Kidney (tissue), 13 donors: ENCODE measurements at regions not wholly inside any gene's neighbourhood (a gene's known extent, or its start where the extent isn't known, plus 50 kb on each side); places are given as distances from the start of the nearest gene placed in this dataset.

Experiments
- DNase-seq, 5 donors: peaks; one replicate each; pipeline ENCODE4 v3.0.0-alpha.2; 2013 to 2020
- FAIRE-seq: peaks from 2 replicates; lab custom pipeline; 2012; peaks lifted over from hg19 to GRCh38; lab: Jason Lieb, UNC
- H3K27ac ChIP-seq, 2 donors: one replicate each; pipeline ENCODE4 v1.7.0; 2013; ENCODE audit warnings: low read depth in 2 of 2, low read length in 2 of 2, inconsistent platforms in 1 of 2
- H3K27me3 ChIP-seq: one replicate; pipeline ENCODE4 v1.7.1; 2013; ENCODE audit warnings: low read length, inconsistent platforms; ENCODE audit not compliant: control insufficient read depth, insufficient read depth
- H3K36me3 ChIP-seq, 3 donors: one replicate each; pipeline versions ENCODE4 v1.7.0 to v1.7.1; 2013; ENCODE audit warnings: low read length in 3 of 3, control low read depth in 1 of 3, inconsistent platforms in 1 of 3; ENCODE audit not compliant: insufficient read depth in 3 of 3, control insufficient read depth in 2 of 3
- H3K4me1 ChIP-seq, 3 donors: one replicate each; pipeline versions ENCODE4 v1.7.0 to v1.7.1; 2013; ENCODE audit warnings: low read length in 3 of 3, inconsistent platforms in 1 of 3, low read depth in 1 of 3; ENCODE audit not compliant: control insufficient read depth in 2 of 3, insufficient read depth in 2 of 3
- H3K4me3 ChIP-seq, 3 donors: one replicate each; pipeline versions ENCODE4 v1.7.0 to v1.8.1; 2013; ENCODE audit warnings: low read length in 3 of 3, control low read depth in 1 of 3, inconsistent platforms in 1 of 3
- H3K9ac ChIP-seq, 3 donors: one replicate each; pipeline versions ENCODE4 v1.7.0 to v1.7.1; 2013; ENCODE audit warnings: low read length in 3 of 3, control low read depth in 1 of 3, inconsistent platforms in 1 of 3
- H3K9me3 ChIP-seq, 3 donors: one replicate each; pipeline versions ENCODE4 v1.7.0 to v1.7.1; 2013; ENCODE audit warnings: low read length in 3 of 3, control low read depth in 1 of 3, inconsistent platforms in 1 of 3; ENCODE audit not compliant: control insufficient read depth in 2 of 3, insufficient read depth in 1 of 3
- intact Hi-C: fragments of 100-400 bp; cut with DNase I; formaldehyde crosslinking; loops from one replicate; pipeline ENCODE4 v1.11.1; 2022
- TF ChIP-seq, protein P1 (sequence below): IDR thresholded peaks from 3 replicates; pipeline ENCODE4 v1.5.1; 2012; ENCODE audit warnings: mild to moderate bottlenecking, moderate library complexity, borderline replicate concordance; ENCODE audit not compliant: insufficient read depth; ENCODE audit errors: extremely low read depth
- donor health status: control.
- donor health status: control.
- donor health status: control.
- donor health status: control.
- donor health status: control.
- donor health status: DM: yes; HTN: yes; CAD: no.
- donor health status: Normal renal cell carcinoma (clear cell type).

DNA sequence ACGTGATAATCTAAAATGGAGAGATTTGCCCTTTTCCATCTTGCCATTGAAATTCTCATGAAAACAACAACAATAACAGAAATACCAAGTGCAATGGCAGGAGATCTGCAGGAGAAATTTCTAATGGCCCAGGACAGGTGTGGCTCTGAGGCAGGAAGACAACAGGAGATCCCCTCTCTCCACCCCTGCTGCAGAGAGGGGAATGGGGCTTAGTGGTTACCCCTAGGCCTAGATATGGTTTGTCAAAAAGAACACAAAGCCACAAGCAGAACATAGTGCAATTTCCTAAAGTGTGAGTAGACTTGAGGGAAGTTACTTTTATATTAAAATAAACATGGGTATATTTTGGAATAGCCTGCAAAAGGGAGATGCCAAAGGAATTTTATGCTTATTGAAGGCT lies 369.5 kb downstream of the KCNRG start:
- intact Hi-C loops = no loop called here
- Histone ChIP-seq H3K27ac (no peak overlapping the region), H3K36me3 (no peaks in the 10 kb centered on the region), H3K27me3 (no peaks in the 10 kb centered on the region), H3K4me1 (peaks cover 0 to 4% (median 0%) of the 10 kb centered on the region in 3 donors), H3K9me3 (no peaks in the 10 kb centered on the region), H3K4me3 (no peak overlapping the region), H3K9ac (no peak overlapping the region)
- TF ChIP-seq, protein P1, sequence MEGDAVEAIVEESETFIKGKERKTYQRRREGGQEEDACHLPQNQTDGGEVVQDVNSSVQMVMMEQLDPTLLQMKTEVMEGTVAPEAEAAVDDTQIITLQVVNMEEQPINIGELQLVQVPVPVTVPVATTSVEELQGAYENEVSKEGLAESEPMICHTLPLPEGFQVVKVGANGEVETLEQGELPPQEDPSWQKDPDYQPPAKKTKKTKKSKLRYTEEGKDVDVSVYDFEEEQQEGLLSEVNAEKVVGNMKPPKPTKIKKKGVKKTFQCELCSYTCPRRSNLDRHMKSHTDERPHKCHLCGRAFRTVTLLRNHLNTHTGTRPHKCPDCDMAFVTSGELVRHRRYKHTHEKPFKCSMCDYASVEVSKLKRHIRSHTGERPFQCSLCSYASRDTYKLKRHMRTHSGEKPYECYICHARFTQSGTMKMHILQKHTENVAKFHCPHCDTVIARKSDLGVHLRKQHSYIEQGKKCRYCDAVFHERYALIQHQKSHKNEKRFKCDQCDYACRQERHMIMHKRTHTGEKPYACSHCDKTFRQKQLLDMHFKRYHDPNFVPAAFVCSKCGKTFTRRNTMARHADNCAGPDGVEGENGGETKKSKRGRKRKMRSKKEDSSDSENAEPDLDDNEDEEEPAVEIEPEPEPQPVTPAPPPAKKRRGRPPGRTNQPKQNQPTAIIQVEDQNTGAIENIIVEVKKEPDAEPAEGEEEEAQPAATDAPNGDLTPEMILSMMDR = no peak
- FAIRE-seq (no peak), DNase-seq (no peak)

DNA sequence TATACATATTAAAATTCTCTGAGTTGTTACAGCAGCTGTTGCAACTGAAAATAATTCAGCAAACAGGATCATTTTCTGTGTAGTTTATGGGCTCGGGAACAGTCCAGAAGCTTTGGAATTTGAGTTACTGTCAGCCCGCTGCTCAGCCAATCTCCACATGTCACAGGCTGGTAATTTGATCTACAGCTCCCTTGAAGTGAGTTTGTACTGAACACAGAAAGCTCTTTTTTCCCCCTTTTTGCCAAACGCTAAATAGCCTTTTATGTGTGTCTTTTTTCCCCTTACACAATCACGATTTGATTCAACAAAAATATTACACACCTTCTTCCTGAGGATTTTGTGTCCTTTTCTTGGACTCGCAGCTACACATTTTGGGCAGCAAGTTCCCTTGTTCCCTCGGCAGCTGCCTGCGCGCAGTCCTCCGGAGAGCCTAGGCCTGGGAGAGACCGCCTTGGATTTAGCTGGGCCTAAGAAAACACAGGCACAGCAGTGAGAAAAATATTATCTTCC lies 371.4 kb downstream of the KCNRG start:
- intact Hi-C loops = no loop called here
- H3K27me3 ChIP-seq = no peaks in the 10 kb centered on the region
- peak overlapping the region; percentile 26 to 44 for H3K27ac ChIP-seq
- H3K4me1 ChIP-seq = peaks cover 0 to 4% (median 0%) of the 10 kb centered on the region in 3 donors
- no peaks in the 10 kb centered on the region for H3K9me3 ChIP-seq
- no peaks in the 10 kb centered on the region for H3K36me3 ChIP-seq
- TF ChIP-seq, protein P1 = no peak
- peak overlapping the region in 1 of 3 donors; percentile 28 for H3K9ac ChIP-seq
- no peak for FAIRE-seq
- no peak overlapping the region for H3K4me3 ChIP-seq
- DNase-seq = peak in 4 of 5 donors; percentile 39 to 88 (median 76)

DNA sequence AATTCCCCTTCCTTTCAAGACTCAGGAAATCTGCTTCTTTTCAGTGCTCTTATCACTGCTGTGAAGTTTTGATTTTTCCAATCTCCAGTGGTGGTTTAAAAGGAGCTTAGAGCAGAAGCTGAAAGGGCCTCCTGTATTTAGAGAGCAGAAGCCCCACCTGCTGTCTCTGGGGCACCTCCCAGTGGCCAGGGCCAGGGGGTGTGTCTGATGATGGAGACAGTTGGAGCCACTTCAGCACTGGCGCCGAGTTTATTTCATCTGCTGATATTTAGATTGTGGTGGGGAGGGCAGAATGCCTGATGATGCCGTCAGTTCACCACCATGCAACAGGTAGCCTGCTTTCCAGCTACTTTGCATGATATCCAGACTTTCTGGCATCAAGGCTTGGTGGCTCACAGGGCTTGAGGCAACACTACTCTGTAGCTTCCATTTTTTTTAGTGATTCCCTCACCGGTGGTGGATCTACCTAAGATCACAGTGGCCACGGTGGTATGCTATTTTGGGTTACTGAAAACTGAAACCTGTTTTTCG lies 371.9 kb downstream of the KCNRG start:
- Histone ChIP-seq H3K36me3 (no peaks in the 10 kb centered on the region), H3K4me1 (peaks cover 0 to 4% (median 0%) of the 10 kb centered on the region in 3 donors), H3K9me3 (no peaks in the 10 kb centered on the region), H3K4me3 (peak overlapping the region in 1 of 3 donors; percentile 30), H3K27ac (peak overlapping the region; percentile 26 to 44), H3K27me3 (no peaks in the 10 kb centered on the region), H3K9ac (no peak overlapping the region)
- DNase-seq (peak; percentile 57 to 76 (median 68)), FAIRE-seq (no peak)
- intact Hi-C loops = no loop called here
- TF ChIP-seq, protein P1 = peak; percentile 21

DNA sequence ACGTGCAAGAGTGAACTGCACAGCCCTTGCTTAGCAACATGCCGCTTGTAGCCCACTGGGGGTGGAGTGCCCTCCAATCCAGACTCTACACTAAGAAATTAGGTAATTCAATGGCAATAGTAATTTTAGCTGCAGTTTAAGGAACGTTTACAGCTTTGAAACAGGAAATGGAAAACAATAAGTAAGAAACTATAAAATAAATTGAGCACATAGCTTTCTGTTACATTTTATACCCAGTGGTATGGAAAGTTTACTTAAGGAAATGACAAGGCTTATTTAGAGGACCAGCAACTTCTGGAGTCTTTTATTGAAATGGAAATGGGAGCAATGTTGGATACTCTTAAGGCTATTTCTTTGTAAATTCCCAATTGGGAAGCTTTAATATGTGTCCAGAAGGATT lies 373.2 kb downstream of the KCNRG start:
- Histone ChIP-seq H3K4me3 (no peak overlapping the region), H3K27me3 (no peaks in the 10 kb centered on the region), H3K9ac (no peak overlapping the region), H3K36me3 (no peaks in the 10 kb centered on the region), H3K4me1 (peaks cover 0 to 4% (median 0%) of the 10 kb centered on the region in 3 donors), H3K27ac (no peak overlapping the region), H3K9me3 (no peaks in the 10 kb centered on the region)
- TF ChIP-seq, protein P1 = no peak
- DNase-seq = no peak
- intact Hi-C loops = no loop called here
- no peak for FAIRE-seq
